K562 (cell line): ENCODE measurements at regions not wholly inside any gene's neighbourhood (a gene's known extent, or its start where the extent isn't known, plus 50 kb on each side); places are given as distances from the start of the nearest gene placed in this dataset.
A peak's percentile ranks its signal among the peaks of the same experiment; 100 is the strongest.

Experiments
- CBX1 ChIP-seq: sonication (generic); IDR thresholded peaks from 2 replicates; pipeline ENCODE4 v1.6.1; 2016; ENCODE audit warnings: antibody characterized with exemption, low read depth, mild to moderate bottlenecking
- CCAR2 ChIP-seq: fragments of 200-400 bp; formaldehyde crosslinking; IDR thresholded peaks from 2 replicates; pipeline ENCODE4 v1.6.1; 2017; ENCODE audit warnings: mild to moderate bottlenecking, low read depth, low read length
- ELF2 ChIP-seq: fragments of 250-450 bp; sonication (Bioruptor Pico); IDR thresholded peaks from 2 replicates; pipeline ENCODE4 v1.5.0; 2021; ENCODE audit warnings: mild to moderate bottlenecking
- ETV6 ChIP-seq, 3 experiments: fragments of 150-350 bp in 1 of 3; sonication (generic) in 1 of 3; formaldehyde crosslinking in 1 of 3; IDR thresholded peaks; 2 replicates each; pipeline versions ENCODE4 v1.6.1 to v1.8.0; 2014 to 2022; ENCODE audit warnings: borderline replicate concordance in 2 of 3, low read depth in 2 of 3, antibody characterized with exemption in 1 of 3, low read length in 1 of 3, mild to moderate bottlenecking in 1 of 3, missing genetic modification reagents in 1 of 3
- GABPB1 ChIP-seq: sonication (generic); formaldehyde crosslinking; IDR thresholded peaks from 2 replicates; pipeline ENCODE4 v1.8.0; 2022; ENCODE audit warnings: mild to moderate bottlenecking, missing genetic modification reagents
- MAZ ChIP-seq, 2 experiments: fragments of 450-650 bp in 1 of 2; sonication (generic) in 1 of 2; formaldehyde crosslinking; IDR thresholded peaks in 1 of 2; conservative IDR thresholded peaks in 1 of 2; 2 replicates each; pipeline versions ENCODE4 v1.4.0 to v1.5.0; 2020; ENCODE audit warnings: mild to moderate bottlenecking in 1 of 2, missing genetic modification reagents in 1 of 2
- MTA3 ChIP-seq: fragments of 450-650 bp; formaldehyde crosslinking; IDR thresholded peaks from 2 replicates; pipeline ENCODE4 v1.6.1; 2017; ENCODE audit warnings: mild to moderate bottlenecking, borderline replicate concordance
- NFRKB ChIP-seq: fragments of 450-650 bp; IDR thresholded peaks from 2 replicates; pipeline ENCODE4 v1.6.1; 2016; ENCODE audit warnings: low read depth
- SRSF7 ChIP-seq: fragments of 200-400 bp; formaldehyde crosslinking; optimal IDR thresholded peaks from 2 replicates; pipeline ENCODE3; 2017; ENCODE audit warnings: mild to moderate bottlenecking, low read depth, low read length
- TARDBP ChIP-seq: fragments of 450-650 bp; IDR thresholded peaks from 2 replicates; pipeline ENCODE4 v1.6.1; 2016
- XRCC3 ChIP-seq: fragments of 450-650 bp; IDR thresholded peaks from 2 replicates; pipeline ENCODE4 v1.6.1; 2017; ENCODE audit warnings: mild to moderate bottlenecking, moderate library complexity
- YBX1 ChIP-seq: fragments of 450-650 bp; IDR thresholded peaks from 2 replicates; pipeline ENCODE4 v1.7.1; 2016; ENCODE audit warnings: mild to moderate bottlenecking
- ZC3H8 ChIP-seq: fragments of 450-650 bp; IDR thresholded peaks from 2 replicates; pipeline ENCODE4 v1.6.1; 2017
- ZEB2 ChIP-seq: fragments of 450-650 bp; IDR thresholded peaks from 2 replicates; pipeline ENCODE4 v1.6.1; 2016
- TF ChIP-seq, protein P1 (sequence below): fragments of 450-650 bp; IDR thresholded peaks from 2 replicates; pipeline ENCODE4 v1.6.1; 2016; ENCODE audit warnings: antibody characterized with exemption
- TF ChIP-seq, protein P2 (sequence below): IDR thresholded peaks from 2 replicates; pipeline ENCODE4 v1.6.1; 2011; ENCODE audit warnings: borderline replicate concordance, low read depth, mild to moderate bottlenecking, moderate library complexity, low read length; ENCODE audit not compliant: insufficient read depth, poor library complexity, severe bottlenecking
- TF ChIP-seq, protein P3 (sequence below), 2 experiments: fragments of 150-350 bp in 1 of 2; IDR thresholded peaks; 2 replicates each; pipeline ENCODE4 v1.6.1; 2012 to 2016; ENCODE audit warnings: low read depth in 2 of 2, low read length in 2 of 2, mild to moderate bottlenecking in 1 of 2, moderate library complexity in 1 of 2

DNA sequence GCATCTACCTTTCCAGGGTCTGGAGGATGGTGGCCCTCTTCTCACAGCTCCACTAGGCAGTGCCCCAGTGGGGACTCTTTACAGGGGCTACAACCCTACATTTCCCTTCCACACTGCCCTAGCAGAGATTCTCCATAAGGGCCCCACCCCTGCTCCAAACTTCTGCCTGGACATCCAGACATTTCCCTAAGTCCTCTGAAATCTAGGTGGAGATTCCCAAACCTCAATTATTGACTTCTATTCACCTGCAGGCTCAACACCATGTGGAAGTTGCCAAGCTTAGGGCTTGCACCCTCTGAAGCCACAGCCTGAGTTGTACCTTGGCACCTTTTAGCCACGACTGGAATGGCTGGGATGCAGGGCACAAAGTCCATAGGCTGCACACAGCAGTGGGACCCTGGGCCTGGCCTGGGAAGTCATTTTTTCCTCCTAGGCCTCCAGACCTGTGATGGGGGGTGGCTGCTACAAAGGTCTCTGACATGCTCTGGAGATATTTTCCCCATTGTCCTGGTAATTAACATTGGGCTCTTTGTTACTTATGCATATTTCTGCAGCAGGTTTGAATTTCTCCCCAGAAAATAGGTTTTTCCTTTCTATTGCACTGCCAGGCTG lies 53.7 kb upstream of the ST3GAL5 start (continued):
- TF ChIP-seq ZC3H8: no peak
- TF ChIP-seq XRCC3: 0 out of 2 replicates have a peak, but pooled peaks have one; percentile 41
- TF ChIP-seq MAZ (CRISPR knock-in tag; conservative IDR thresholded peaks at IDR 0.05 in 1 of 2, IDR thresholded peaks at IDR 0.05 in 1 of 2): no peak
- TF ChIP-seq ETV6 (IDR thresholded peaks at IDR 0.05; ENCODE audit: borderline replicate concordance in 1 of 2, low read depth in 2 of 2, low read length in 1 of 2): no peak
- no peak for TF ChIP-seq ETV6 (CRISPR knock-in tag; IDR thresholded peaks at IDR 0.05; ENCODE audit: borderline replicate concordance)
- TF ChIP-seq CCAR2: no peak
- TF ChIP-seq GABPB1 (CRISPR knock-in tag): no peak
- TF ChIP-seq ELF2 (CRISPR knock-in tag): no peak
- TF ChIP-seq NFRKB: no peak
- TF ChIP-seq, protein P1, sequence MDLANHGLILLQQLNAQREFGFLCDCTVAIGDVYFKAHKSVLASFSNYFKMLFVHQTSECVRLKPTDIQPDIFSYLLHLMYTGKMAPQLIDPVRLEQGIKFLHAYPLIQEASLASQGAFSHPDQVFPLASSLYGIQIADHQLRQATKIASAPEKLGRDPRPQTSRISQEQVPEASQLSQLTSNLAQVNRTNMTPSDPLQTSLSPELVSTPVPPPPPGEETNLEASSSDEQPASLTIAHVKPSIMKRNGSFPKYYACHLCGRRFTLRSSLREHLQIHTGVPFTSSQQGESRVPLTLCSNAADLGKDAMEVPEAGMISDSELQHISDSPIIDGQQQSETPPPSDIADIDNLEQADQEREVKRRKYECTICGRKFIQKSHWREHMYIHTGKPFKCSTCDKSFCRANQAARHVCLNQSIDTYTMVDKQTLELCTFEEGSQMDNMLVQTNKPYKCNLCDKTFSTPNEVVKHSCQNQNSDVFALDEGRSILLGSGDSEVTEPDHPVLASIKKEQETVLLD: no peak
- 0 out of 2 replicates have a peak, but pooled peaks have one; percentile 34 for TF ChIP-seq ZEB2
- no peak for TF ChIP-seq YBX1
- peak; percentile 79; the same call in 1 of the 2 replicates for TF ChIP-seq CBX1
- no peak for TF ChIP-seq TARDBP
- TF ChIP-seq, protein P2, sequence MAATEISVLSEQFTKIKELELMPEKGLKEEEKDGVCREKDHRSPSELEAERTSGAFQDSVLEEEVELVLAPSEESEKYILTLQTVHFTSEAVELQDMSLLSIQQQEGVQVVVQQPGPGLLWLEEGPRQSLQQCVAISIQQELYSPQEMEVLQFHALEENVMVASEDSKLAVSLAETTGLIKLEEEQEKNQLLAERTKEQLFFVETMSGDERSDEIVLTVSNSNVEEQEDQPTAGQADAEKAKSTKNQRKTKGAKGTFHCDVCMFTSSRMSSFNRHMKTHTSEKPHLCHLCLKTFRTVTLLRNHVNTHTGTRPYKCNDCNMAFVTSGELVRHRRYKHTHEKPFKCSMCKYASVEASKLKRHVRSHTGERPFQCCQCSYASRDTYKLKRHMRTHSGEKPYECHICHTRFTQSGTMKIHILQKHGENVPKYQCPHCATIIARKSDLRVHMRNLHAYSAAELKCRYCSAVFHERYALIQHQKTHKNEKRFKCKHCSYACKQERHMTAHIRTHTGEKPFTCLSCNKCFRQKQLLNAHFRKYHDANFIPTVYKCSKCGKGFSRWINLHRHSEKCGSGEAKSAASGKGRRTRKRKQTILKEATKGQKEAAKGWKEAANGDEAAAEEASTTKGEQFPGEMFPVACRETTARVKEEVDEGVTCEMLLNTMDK: no peak
- TF ChIP-seq SRSF7: no peak
- TF ChIP-seq, protein P3, sequence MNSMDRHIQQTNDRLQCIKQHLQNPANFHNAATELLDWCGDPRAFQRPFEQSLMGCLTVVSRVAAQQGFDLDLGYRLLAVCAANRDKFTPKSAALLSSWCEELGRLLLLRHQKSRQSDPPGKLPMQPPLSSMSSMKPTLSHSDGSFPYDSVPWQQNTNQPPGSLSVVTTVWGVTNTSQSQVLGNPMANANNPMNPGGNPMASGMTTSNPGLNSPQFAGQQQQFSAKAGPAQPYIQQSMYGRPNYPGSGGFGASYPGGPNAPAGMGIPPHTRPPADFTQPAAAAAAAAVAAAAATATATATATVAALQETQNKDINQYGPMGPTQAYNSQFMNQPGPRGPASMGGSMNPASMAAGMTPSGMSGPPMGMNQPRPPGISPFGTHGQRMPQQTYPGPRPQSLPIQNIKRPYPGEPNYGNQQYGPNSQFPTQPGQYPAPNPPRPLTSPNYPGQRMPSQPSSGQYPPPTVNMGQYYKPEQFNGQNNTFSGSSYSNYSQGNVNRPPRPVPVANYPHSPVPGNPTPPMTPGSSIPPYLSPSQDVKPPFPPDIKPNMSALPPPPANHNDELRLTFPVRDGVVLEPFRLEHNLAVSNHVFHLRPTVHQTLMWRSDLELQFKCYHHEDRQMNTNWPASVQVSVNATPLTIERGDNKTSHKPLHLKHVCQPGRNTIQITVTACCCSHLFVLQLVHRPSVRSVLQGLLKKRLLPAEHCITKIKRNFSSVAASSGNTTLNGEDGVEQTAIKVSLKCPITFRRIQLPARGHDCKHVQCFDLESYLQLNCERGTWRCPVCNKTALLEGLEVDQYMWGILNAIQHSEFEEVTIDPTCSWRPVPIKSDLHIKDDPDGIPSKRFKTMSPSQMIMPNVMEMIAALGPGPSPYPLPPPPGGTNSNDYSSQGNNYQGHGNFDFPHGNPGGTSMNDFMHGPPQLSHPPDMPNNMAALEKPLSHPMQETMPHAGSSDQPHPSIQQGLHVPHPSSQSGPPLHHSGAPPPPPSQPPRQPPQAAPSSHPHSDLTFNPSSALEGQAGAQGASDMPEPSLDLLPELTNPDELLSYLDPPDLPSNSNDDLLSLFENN (IDR thresholded peaks at IDR 0.05; ENCODE audit: low read depth in 2 of 2, low read length in 2 of 2): no peak
- 0 out of 2 replicates have a peak, but pooled peaks have one; percentile 27 for TF ChIP-seq MTA3
